GM12872 (cell line): ENCODE measurements at regions not wholly inside any gene's neighbourhood (a gene's known extent, or its start where the extent isn't known, plus 50 kb on each side); places are given as distances from the start of the nearest gene placed in this dataset.

Source experiments
- TF ChIP-seq, protein P1 (sequence below): IDR thresholded peaks from 3 replicates; pipeline ENCODE4 v1.5.1; 2011; ENCODE audit warnings: low read depth, mild to moderate bottlenecking, low read length, moderate library complexity; ENCODE audit not compliant: insufficient read depth

DNA sequence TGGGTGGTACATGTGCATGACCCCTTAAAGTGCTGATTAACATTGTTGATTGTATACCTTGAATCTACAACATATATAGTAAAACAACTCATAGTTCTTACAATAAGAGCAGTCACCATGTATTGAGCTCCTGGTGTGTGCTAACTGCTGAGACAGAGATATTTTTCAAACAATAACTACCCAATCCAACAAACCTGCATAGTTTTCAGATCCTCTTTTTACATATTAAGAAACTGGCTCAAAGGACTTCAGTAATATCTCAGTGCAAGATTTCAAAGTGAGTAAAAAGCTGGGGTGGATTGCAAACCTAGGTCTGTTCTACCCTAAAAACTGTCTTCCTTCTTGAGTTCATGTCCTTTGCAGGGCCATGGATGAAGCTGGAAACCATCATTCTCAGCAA, 272.2 kb downstream of the SNX13 start:
- TF ChIP-seq, protein P1, sequence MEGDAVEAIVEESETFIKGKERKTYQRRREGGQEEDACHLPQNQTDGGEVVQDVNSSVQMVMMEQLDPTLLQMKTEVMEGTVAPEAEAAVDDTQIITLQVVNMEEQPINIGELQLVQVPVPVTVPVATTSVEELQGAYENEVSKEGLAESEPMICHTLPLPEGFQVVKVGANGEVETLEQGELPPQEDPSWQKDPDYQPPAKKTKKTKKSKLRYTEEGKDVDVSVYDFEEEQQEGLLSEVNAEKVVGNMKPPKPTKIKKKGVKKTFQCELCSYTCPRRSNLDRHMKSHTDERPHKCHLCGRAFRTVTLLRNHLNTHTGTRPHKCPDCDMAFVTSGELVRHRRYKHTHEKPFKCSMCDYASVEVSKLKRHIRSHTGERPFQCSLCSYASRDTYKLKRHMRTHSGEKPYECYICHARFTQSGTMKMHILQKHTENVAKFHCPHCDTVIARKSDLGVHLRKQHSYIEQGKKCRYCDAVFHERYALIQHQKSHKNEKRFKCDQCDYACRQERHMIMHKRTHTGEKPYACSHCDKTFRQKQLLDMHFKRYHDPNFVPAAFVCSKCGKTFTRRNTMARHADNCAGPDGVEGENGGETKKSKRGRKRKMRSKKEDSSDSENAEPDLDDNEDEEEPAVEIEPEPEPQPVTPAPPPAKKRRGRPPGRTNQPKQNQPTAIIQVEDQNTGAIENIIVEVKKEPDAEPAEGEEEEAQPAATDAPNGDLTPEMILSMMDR = no peak

DNA sequence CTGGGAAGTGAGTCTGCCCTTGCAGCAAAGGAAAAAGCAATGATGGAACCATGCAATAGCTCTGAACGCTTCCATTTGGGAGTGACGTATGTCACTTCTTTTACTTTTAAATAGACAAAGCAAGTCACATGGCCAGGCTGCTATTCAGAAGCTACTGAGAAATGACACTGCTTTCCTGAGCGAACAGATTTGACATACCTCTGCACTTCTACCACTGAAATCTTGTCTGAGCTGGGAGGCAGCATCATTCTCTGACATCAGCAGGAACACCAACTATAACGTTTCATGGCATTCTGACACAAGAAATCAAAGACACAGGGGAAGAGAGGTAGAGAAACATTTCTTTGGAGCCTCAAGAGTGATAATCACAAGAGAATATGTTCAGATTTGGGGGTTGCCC, 271.1 kb downstream of the SNX13 start:
- TF ChIP-seq, protein P1 = no peak

DNA sequence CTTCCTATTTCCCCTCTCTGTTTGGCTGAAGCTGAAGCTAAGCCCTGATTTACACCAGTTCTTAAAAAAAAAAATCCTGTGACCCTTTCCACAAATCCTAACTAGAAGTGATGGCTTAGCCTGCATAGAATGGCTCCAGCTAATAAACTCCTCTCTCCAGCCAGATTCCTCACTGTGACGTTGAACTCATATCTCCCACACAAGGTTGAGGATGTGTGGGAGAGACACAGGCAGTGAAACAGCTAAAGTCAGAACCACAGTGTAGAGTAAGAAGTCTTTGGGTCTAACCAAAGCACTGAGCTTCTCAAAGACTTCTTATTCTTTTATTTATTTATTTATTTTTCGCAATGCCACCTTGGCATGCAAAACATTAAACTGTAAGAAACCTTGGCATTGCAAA, 268.3 kb downstream of the SNX13 start:
- TF ChIP-seq, protein P1 = no peak

DNA sequence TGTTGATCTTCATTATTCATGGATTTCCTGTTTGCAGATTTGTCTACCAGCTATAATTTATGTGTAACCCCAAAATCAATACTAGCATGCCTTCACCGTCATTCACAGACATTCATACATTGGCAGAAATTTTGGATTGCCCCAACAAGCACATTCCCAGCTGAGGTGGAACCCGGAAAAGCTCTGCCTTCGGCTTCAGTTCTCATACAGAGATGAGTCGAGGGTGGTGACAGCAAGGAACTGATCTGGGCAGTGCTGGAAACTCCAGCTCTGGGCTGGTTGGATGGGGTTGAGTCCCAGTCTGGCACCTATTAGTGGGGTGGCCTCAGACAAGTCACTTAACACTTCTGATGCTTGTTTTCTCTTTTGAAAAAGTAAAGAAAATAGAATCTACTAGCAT, 267.5 kb downstream of the SNX13 start:
- TF ChIP-seq, protein P1 = no peak

DNA sequence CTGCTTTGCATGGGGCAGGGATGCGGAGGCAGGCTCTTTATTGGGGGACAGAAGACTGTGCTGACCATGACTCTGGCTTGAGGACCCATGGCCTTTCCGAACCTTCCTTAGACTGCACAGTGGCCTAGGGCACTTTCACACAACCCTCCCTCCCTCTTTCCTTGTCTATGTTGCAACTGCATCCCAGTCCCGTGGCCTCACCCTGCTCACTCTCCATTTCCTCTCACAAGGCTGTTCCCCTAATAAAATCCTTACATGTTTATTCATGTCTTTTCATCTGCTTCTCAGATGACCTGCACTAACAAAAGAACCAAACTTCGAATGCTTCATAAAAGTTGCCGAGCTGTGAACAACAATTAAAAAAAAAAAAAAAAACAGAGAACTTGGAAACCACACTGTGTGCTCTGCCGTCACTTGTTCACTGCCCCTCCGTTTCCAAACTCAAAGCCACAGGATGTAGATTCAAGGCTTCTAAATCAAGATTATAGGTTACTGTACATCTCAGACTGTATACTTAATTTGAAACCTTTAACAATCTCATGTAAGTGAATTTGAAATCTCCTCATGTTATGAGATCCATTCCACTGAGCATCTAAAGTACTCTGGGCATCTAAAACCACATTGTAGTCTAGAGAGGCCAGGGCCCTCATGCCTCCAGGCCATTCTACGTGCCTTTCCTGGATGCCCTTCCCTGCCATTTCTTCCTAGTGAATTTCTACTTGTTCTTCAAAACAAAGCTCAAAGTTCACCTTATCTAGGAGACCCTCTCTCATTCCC, 265.9 kb downstream of the SNX13 start:
- TF ChIP-seq, protein P1 = no peak

DNA sequence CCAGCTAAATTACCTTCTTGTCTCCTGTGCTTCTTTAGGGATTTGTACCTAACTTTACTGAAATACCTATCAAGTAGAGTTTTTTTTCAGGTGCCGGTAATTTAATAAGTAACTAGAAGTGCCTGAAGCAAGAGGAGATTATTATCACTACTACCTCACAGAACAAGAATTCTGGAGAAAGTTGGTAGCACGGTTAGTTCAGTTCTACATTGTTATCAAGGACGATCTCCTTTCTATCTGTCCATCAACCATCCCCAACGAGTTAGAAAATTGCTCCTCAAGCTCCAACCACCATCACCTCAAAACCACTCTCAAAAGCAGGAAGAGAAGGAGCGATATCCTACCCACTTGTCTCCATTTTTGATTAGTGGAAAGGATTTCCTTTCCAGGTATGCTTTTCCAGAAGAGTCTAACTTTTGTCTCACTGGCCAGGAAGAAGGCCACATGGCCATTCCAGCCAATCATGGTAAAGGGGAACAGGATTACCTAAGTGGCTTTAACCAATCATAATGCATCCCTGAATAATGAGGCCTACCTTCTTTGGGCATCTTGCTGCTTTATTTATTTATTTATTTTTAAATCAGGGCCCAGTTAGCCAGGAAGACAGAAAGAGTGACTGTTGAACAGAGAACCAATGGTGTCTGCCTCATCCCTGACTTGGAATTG, 265.2 kb downstream of the SNX13 start:
- TF ChIP-seq, protein P1 = no peak

DNA sequence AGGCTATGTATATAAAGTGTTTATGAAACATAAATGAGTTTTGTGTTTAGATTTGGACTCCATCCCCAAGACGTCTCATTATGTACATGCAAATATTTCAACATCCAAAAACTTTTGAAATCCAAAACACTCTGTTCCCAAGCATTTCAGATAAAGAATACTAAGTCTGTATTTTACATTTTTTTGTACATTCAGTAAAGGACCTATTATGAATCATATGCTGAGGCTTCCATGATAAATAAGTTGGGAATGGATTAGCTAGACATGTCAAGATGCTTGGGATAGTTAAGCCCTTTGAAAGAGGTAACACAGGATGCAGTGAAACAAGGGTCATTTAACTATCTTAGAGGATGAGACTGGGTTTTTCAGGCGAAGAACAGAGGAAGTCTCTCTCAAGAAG, 262.9 kb downstream of the SNX13 start:
- TF ChIP-seq, protein P1 = no peak
